Hepatocyte (in vitro differentiated cells): ENCODE measurements at regions not wholly inside any gene's neighbourhood (a gene's known extent, or its start where the extent isn't known, plus 50 kb on each side); places are given as distances from the start of the nearest gene placed in this dataset.

Experiments
- CTCF ChIP-seq: fragments of 200-600 bp; sonication (generic); IDR thresholded peaks from 2 replicates; pipeline ENCODE4 v1.5.1; 2016; ENCODE audit warnings: antibody characterized with exemption, mild to moderate bottlenecking; ENCODE audit not compliant: poor library complexity
- EZH2phosphoT487 ChIP-seq: fragments of 200-600 bp; sonication (generic); IDR thresholded peaks from one replicate; pipeline ENCODE4 v1.6.1; 2018; ENCODE audit warnings: antibody characterized with exemption, mild to moderate bottlenecking, low read depth, moderate library complexity; ENCODE audit not compliant: unreplicated experiment, severe bottlenecking

- TF ChIP-seq CTCF (no peak), EZH2phosphoT487 (no peak)
These were observed 54.5 kb upstream of the HAND2 start for GRCh38 chr4:173584506-173584905.
